ENCODE measurements at regions not wholly inside any gene's neighbourhood (a gene's known extent, or its start where the extent isn't known, plus 50 kb on each side); places are given as distances from the start of the nearest gene placed in this dataset.
A peak's percentile ranks its signal among the peaks of the same experiment; 100 is the strongest.

DNA sequence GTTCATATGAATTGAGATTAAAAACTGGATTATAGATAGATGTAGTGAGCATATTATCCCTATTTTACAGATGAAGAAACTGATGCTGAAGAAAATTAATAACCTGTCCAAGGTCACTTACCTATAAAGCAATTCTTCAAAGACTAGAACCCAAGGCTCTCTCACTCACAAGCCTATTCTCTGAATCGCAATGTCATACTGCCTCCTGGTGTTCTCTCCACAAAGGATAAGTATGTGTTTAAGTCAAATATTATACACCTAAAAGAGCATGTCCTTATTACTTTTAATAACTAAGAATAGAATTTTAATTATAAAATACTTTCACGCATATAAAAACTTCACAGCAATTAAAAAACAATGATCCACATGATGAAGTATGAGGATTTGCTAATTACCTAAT, 721.3 kb upstream of the USP15 start:
- intact Hi-C loops (cut with micrococcal nuclease), result loop anchor here (5.0 to 10.0 kb wide), 2 partner anchors 1037 to 1434 kb away; no protein-coding TSS in a partner anchor
- no TSS peak for BruUV-seq (replicated peaks)
- no peaks in the 10 kb centered on the region for H3K36me3 ChIP-seq (ENCODE audit: control insufficient read depth in 1 of 2, insufficient read depth in 2 of 2, low read length in 2 of 2)
- H3K79me2 ChIP-seq (ENCODE audit: insufficient read depth, low read length), result no peaks in the 10 kb centered on the region
- POLR2A ChIA-PET, result no interaction called here
- no peak overlapping the region for H3K4me3 ChIP-seq (replicated peaks in 1 of 2; ENCODE audit: low read depth in 1 of 2, low read length in 2 of 2)
- RAD21 ChIA-PET (ENCODE audit: low non-redundant PET in 1 of 2, low total read pairs in 2 of 2, uncharacterized antibody in 2 of 2, unreplicated experiment in 2 of 2), result no interaction called here
- H3K4me2 ChIP-seq (ENCODE audit: low read length), result no peak overlapping the region
- CTCF ChIA-PET, result no interaction called here
- peak; percentile 55; the same call in 1 of the 2 replicates for ATAC-seq
- peak; percentile 26 for DNase-seq (ENCODE audit: low read depth, low spot score)
- no peak overlapping the region for H2AFZ ChIP-seq (ENCODE audit: low read depth, low read length, poor library complexity, severe bottlenecking)
- H3K9me3 ChIP-seq (ENCODE audit: control insufficient read depth in 1 of 2, insufficient read depth in 1 of 2, low read depth in 1 of 2, low read length in 2 of 2), result no peaks in the 10 kb centered on the region
- H3K4me1 ChIP-seq (ENCODE audit: control insufficient read depth in 1 of 2, insufficient read depth in 2 of 2, low read length in 2 of 2), result no peaks in the 10 kb centered on the region
- no peak for TF ChIP-seq CBX3 (IDR thresholded peaks at IDR 0.05; ENCODE audit: low read depth)
- no peak for TF ChIP-seq POLR2A (IDR thresholded peaks at IDR 0.05; ENCODE audit: borderline replicate concordance, extremely low read depth, insufficient read depth, insufficient read length)
- TF ChIP-seq SP1 (IDR thresholded peaks at IDR 0.05; ENCODE audit: low read depth), result no peak
- TF ChIP-seq, protein P1, sequence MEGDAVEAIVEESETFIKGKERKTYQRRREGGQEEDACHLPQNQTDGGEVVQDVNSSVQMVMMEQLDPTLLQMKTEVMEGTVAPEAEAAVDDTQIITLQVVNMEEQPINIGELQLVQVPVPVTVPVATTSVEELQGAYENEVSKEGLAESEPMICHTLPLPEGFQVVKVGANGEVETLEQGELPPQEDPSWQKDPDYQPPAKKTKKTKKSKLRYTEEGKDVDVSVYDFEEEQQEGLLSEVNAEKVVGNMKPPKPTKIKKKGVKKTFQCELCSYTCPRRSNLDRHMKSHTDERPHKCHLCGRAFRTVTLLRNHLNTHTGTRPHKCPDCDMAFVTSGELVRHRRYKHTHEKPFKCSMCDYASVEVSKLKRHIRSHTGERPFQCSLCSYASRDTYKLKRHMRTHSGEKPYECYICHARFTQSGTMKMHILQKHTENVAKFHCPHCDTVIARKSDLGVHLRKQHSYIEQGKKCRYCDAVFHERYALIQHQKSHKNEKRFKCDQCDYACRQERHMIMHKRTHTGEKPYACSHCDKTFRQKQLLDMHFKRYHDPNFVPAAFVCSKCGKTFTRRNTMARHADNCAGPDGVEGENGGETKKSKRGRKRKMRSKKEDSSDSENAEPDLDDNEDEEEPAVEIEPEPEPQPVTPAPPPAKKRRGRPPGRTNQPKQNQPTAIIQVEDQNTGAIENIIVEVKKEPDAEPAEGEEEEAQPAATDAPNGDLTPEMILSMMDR (IDR thresholded peaks at IDR 0.05 in 2 of 3, conservative IDR thresholded peaks at IDR 0.05 in 1 of 3; ENCODE audit: borderline replicate concordance in 1 of 3, insufficient read depth in 1 of 3, low read depth in 2 of 3, low read length in 2 of 3), result peak; percentile 27 to 46 (median 43); a peak in 4 of 6 replicates
- TF ChIP-seq RAD21 (IDR thresholded peaks at IDR 0.05; ENCODE audit: low read depth), result peak; percentile 70
- no peak for TF ChIP-seq EZH2 (IDR thresholded peaks at IDR 0.05)
- TF ChIP-seq ZNF274 (IDR thresholded peaks at IDR 0.05; ENCODE audit: low read depth, low read length), result no peak
- no peak overlapping the region for H3K9ac ChIP-seq (ENCODE audit: low read length)
- H4K20me1 ChIP-seq (ENCODE audit: insufficient read depth), result no peaks in the 10 kb centered on the region
- no peak overlapping the region for H3K27ac ChIP-seq (ENCODE audit: low read depth, low read length)
- no peaks in the 10 kb centered on the region for H3K9me2 ChIP-seq (ENCODE audit: insufficient read depth)
- no peaks in the 10 kb centered on the region for H3K27me3 ChIP-seq (ENCODE audit: insufficient read depth, low read length)

DNA sequence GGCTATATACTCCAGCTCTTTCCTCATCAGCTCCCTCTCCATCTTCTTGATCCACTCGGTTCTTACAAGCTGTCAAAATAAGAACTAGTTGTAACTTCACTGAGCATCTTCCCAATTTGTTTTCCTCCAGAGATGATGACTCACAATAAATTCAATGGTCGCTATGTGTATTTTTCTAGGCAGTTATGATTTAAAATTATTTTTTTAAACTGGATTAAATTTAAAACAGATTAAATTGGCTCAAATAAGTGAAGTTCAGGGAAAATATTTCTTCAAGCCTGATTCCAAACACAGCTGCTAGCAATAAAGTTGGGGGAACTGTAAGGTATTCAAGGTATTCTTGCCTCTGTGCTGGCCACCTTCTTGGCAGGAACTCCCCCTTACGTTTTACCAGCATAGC, 717.7 kb upstream of the USP15 start:
- no TSS peak for BruUV-seq (replicated peaks)
- Histone ChIP-seq H3K4me1 (ENCODE audit: control insufficient read depth in 1 of 2, insufficient read depth in 2 of 2, low read length in 2 of 2) (no peaks in the 10 kb centered on the region), H3K36me3 (ENCODE audit: control insufficient read depth in 1 of 2, insufficient read depth in 2 of 2, low read length in 2 of 2) (no peaks in the 10 kb centered on the region), H3K9ac (ENCODE audit: low read length) (no peak overlapping the region), H3K4me3 (replicated peaks in 1 of 2; ENCODE audit: low read depth in 1 of 2, low read length in 2 of 2) (no peak overlapping the region), H3K9me2 (ENCODE audit: insufficient read depth) (no peaks in the 10 kb centered on the region), H3K27me3 (ENCODE audit: insufficient read depth, low read length) (no peaks in the 10 kb centered on the region), H3K9me3 (ENCODE audit: control insufficient read depth in 1 of 2, insufficient read depth in 1 of 2, low read depth in 1 of 2, low read length in 2 of 2) (no peaks in the 10 kb centered on the region), H3K79me2 (ENCODE audit: insufficient read depth, low read length) (no peaks in the 10 kb centered on the region), H3K27ac (ENCODE audit: low read depth, low read length) (no peak overlapping the region), H3K4me2 (ENCODE audit: low read length) (no peak overlapping the region), H4K20me1 (ENCODE audit: insufficient read depth) (no peaks in the 10 kb centered on the region), H2AFZ (ENCODE audit: low read depth, low read length, poor library complexity, severe bottlenecking) (no peak overlapping the region)
- DNase-seq (ENCODE audit: low read depth, low spot score), result no peak
- CTCF ChIA-PET, result no interaction called here
- POLR2A ChIA-PET, result no interaction called here
- ATAC-seq, result no peak
- RAD21 ChIA-PET (ENCODE audit: low non-redundant PET in 1 of 2, low total read pairs in 2 of 2, uncharacterized antibody in 2 of 2, unreplicated experiment in 2 of 2), result no interaction called here
- intact Hi-C loops (cut with micrococcal nuclease), result no loop called here
- TF ChIP-seq POLR2A (IDR thresholded peaks at IDR 0.05; ENCODE audit: borderline replicate concordance, extremely low read depth, insufficient read depth, insufficient read length) (no peak), RAD21 (IDR thresholded peaks at IDR 0.05; ENCODE audit: low read depth) (no peak), FOSL1 (IDR thresholded peaks at IDR 0.05; ENCODE audit: low read depth) (no peak), EZH2 (IDR thresholded peaks at IDR 0.05) (no peak), ELF1 (IDR thresholded peaks at IDR 0.05; ENCODE audit: borderline replicate concordance, low read depth) (no peak), TCF7L2 (IDR thresholded peaks at IDR 0.05; ENCODE audit: borderline replicate concordance, extremely low read depth, insufficient read depth, insufficient read length) (no peak), JUND (IDR thresholded peaks at IDR 0.05) (no peak), ZFX (IDR thresholded peaks at IDR 0.05) (no peak), SRF (IDR thresholded peaks at IDR 0.05; ENCODE audit: low read depth) (no peak), SP1 (IDR thresholded peaks at IDR 0.05; ENCODE audit: low read depth) (no peak)
- TF ChIP-seq, protein P2, sequence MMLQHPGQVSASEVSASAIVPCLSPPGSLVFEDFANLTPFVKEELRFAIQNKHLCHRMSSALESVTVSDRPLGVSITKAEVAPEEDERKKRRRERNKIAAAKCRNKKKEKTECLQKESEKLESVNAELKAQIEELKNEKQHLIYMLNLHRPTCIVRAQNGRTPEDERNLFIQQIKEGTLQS (IDR thresholded peaks at IDR 0.05), result no peak
- TF ChIP-seq, protein P1 (IDR thresholded peaks at IDR 0.05 in 2 of 3, conservative IDR thresholded peaks at IDR 0.05 in 1 of 3; ENCODE audit: borderline replicate concordance in 1 of 3, insufficient read depth in 1 of 3, low read depth in 2 of 3, low read length in 2 of 3), result no peak
